SK-N-SH (cell line): ENCODE measurements at regions not wholly inside any gene's neighbourhood (a gene's known extent, or its start where the extent isn't known, plus 50 kb on each side); places are given as distances from the start of the nearest gene placed in this dataset.

Experiments used
- CTCF ChIA-PET: fragments of 300-600, 350-600 bp; formaldehyde crosslinking; extraction: SDS; loops from one replicate; lab custom pipeline; 2021; lab: Yijun Ruan, JAX
- POLR2A ChIA-PET: fragments of 350-600 bp; sonication (Branson Sonifier 250); formaldehyde crosslinking; extraction: SDS; loops from one replicate; lab custom pipeline; 2020; ENCODE audit warnings: antibody characterized with exemption, inconsistent platforms; lab: Yijun Ruan, JAX
- DNase-seq: peaks from one replicate; pipeline ENCODE4 v3.0.0; 2012
- H2AFZ ChIP-seq: fragments of 200-600 bp; sonication (generic); 2 replicates; pipeline ENCODE4 v1.8.1; 2016; ENCODE audit warnings: antibody characterized with exemption, mild to moderate bottlenecking, low read depth
- H3F3A ChIP-seq: fragments of 200-600 bp; sonication (generic); replicated peaks from 2 replicates; pipeline ENCODE3; 2016; ENCODE audit warnings: antibody characterized with exemption, mild to moderate bottlenecking; ENCODE audit not compliant: insufficient read depth
- H3K27ac ChIP-seq, 2 experiments: fragments of 200-500 bp in 1 of 2; fragments of 200-600 bp in 1 of 2; sonication (Bioruptor generic) in 1 of 2; sonication (generic), shearing (Covaris generic) in 1 of 2; 2 replicates each; pipeline versions ENCODE4 v1.5.1 to v1.6.1; 2014 to 2016; ENCODE audit warnings: low read depth in 2 of 2, inconsistent platforms in 1 of 2, low read length in 1 of 2, mild to moderate bottlenecking in 1 of 2, mixed read lengths in 1 of 2
- H3K27me3 ChIP-seq: fragments of 200-600 bp; sonication (generic), shearing (Covaris generic); 2 replicates; pipeline ENCODE4 v1.6.1; 2016; ENCODE audit warnings: mixed run types; ENCODE audit not compliant: insufficient read depth
- H3K36me3 ChIP-seq, 2 experiments: fragments of 200-500 bp in 1 of 2; fragments of 200-600 bp in 1 of 2; sonication (Bioruptor generic) in 1 of 2; sonication (generic) in 1 of 2; replicated peaks in 1 of 2; 2 replicates each; pipeline versions ENCODE3 to v1.5.1; 2014 to 2016; ENCODE audit warnings: low read length in 1 of 2, mild to moderate bottlenecking in 1 of 2; ENCODE audit not compliant: insufficient read depth in 2 of 2, control insufficient read depth in 1 of 2
- H3K4me1 ChIP-seq, 2 experiments: fragments of 200-500 bp in 1 of 2; fragments of 200-600 bp in 1 of 2; sonication (Bioruptor generic) in 1 of 2; sonication (generic), shearing (Covaris generic) in 1 of 2; 2 replicates each; pipeline versions ENCODE4 v1.5.1 to v1.6.1; 2014 to 2016; ENCODE audit warnings: low read depth in 1 of 2, low read length in 1 of 2, mixed run types in 1 of 2; ENCODE audit not compliant: insufficient read depth in 2 of 2, control insufficient read depth in 1 of 2
- H3K4me2 ChIP-seq: fragments of 200-600 bp; sonication (generic), shearing (Covaris generic); 2 replicates; pipeline ENCODE4 v1.6.1; 2017; ENCODE audit warnings: mixed run types
- H3K4me3 ChIP-seq, 2 experiments: fragments of 200-500 bp in 1 of 2; fragments of 200-600 bp in 1 of 2; sonication (Bioruptor generic) in 1 of 2; sonication (generic), shearing (Covaris generic) in 1 of 2; 2 replicates each; pipeline versions ENCODE4 v1.5.1 to v1.8.1; 2014 to 2016; ENCODE audit warnings: low read depth in 2 of 2, inconsistent platforms in 1 of 2, low read length in 1 of 2, mild to moderate bottlenecking in 1 of 2, mixed read lengths in 1 of 2, moderate library complexity in 1 of 2
- H3K79me2 ChIP-seq: fragments of 200-600 bp; sonication (generic); 2 replicates; pipeline ENCODE4 v1.8.1; 2017; ENCODE audit warnings: mild to moderate bottlenecking; ENCODE audit not compliant: insufficient read depth
- H3K9ac ChIP-seq: fragments of 200-600 bp; sonication (generic); 2 replicates; pipeline ENCODE4 v1.6.1; 2017; ENCODE audit warnings: mixed run types
- H3K9me2 ChIP-seq: fragments of 200-600 bp; sonication (generic); 2 replicates; pipeline ENCODE4 v1.6.1; 2017; ENCODE audit warnings: mixed run types
- H3K9me3 ChIP-seq: fragments of 200-600 bp; sonication (generic); 2 replicates; pipeline ENCODE4 v1.6.1; 2017; ENCODE audit warnings: mixed run types, mild to moderate bottlenecking, moderate library complexity
- H4K20me1 ChIP-seq: fragments of 200-600 bp; sonication (generic); 2 replicates; pipeline ENCODE4 v1.6.1; 2017; ENCODE audit warnings: mild to moderate bottlenecking, mixed run types; ENCODE audit not compliant: insufficient read depth
- CHD2 ChIP-seq: fragments of 150-350 bp; IDR thresholded peaks from 2 replicates; pipeline ENCODE4 v1.6.1; 2018; ENCODE audit warnings: low read length; ENCODE audit not compliant: partially characterized antibody
- ELF1 ChIP-seq: IDR thresholded peaks from 2 replicates; pipeline ENCODE4 v1.4.0; 2012
- FOXM1 ChIP-seq: IDR thresholded peaks from 2 replicates; pipeline ENCODE4 v1.4.0; 2012; ENCODE audit warnings: low read depth, mild to moderate bottlenecking
- GABPA ChIP-seq: IDR thresholded peaks from 2 replicates; pipeline ENCODE4 v1.4.0; 2012; ENCODE audit warnings: low read depth, mild to moderate bottlenecking
- MEF2A ChIP-seq: IDR thresholded peaks from 2 replicates; pipeline ENCODE4 v1.4.0; 2012; ENCODE audit warnings: low read depth, borderline replicate concordance
- MXI1 ChIP-seq: IDR thresholded peaks from 2 replicates; pipeline ENCODE4 v1.6.1; 2012; ENCODE audit warnings: mild to moderate bottlenecking, low read depth, low read length, improper control_type of control experiment
- NRF1 ChIP-seq: IDR thresholded peaks from 2 replicates; pipeline ENCODE4 v1.6.1; 2012; ENCODE audit warnings: low read depth, mild to moderate bottlenecking, low read length
- POLR2AphosphoS5 ChIP-seq: IDR thresholded peaks from 2 replicates; pipeline ENCODE4 v1.6.1; 2012; ENCODE audit warnings: low read depth, low read length
- RCOR1 ChIP-seq: fragments of 150-350 bp; IDR thresholded peaks from 2 replicates; pipeline ENCODE4 v1.6.1; 2017; ENCODE audit warnings: antibody characterized with exemption, low read length
- RFX5 ChIP-seq: IDR thresholded peaks from 2 replicates; pipeline ENCODE4 v1.6.1; 2012; ENCODE audit warnings: mild to moderate bottlenecking, improper control_type of control experiment, low read length
- RXRA ChIP-seq: IDR thresholded peaks from 2 replicates; pipeline ENCODE4 v1.4.0; 2012; ENCODE audit warnings: low read depth, mild to moderate bottlenecking, borderline replicate concordance
- SIN3A ChIP-seq: IDR thresholded peaks from 2 replicates; pipeline ENCODE4 v1.6.1; 2012; ENCODE audit warnings: low read depth, mild to moderate bottlenecking, low read length, moderate library complexity, borderline replicate concordance
- SMC3 ChIP-seq: IDR thresholded peaks from 2 replicates; pipeline ENCODE4 v1.6.1; 2012; ENCODE audit warnings: low read depth, low read length, improper control_type of control experiment
- USF1 ChIP-seq: IDR thresholded peaks from 2 replicates; pipeline ENCODE4 v1.4.0; 2012; ENCODE audit warnings: low read depth, borderline replicate concordance
- YY1 ChIP-seq: IDR thresholded peaks from 2 replicates; pipeline ENCODE4 v1.4.0; 2012; ENCODE audit warnings: low read depth, mild to moderate bottlenecking
- WGBS: methylation state at CpG from one replicate; pipeline ENCODE4 v1.1.6; 2017; ENCODE audit warnings: low lambda C conversion rate; 5-methylcytosine and 5-hydroxymethylcytosine counted together

- TF ChIP-seq USF1 (no peak), YY1 (no peak), MXI1 (no peak), CHD2 (no peak)
Observed at GRCh38 chr9:13430368-13431221, 151.1 kb upstream of the MPDZ start (continued).

DNA sequence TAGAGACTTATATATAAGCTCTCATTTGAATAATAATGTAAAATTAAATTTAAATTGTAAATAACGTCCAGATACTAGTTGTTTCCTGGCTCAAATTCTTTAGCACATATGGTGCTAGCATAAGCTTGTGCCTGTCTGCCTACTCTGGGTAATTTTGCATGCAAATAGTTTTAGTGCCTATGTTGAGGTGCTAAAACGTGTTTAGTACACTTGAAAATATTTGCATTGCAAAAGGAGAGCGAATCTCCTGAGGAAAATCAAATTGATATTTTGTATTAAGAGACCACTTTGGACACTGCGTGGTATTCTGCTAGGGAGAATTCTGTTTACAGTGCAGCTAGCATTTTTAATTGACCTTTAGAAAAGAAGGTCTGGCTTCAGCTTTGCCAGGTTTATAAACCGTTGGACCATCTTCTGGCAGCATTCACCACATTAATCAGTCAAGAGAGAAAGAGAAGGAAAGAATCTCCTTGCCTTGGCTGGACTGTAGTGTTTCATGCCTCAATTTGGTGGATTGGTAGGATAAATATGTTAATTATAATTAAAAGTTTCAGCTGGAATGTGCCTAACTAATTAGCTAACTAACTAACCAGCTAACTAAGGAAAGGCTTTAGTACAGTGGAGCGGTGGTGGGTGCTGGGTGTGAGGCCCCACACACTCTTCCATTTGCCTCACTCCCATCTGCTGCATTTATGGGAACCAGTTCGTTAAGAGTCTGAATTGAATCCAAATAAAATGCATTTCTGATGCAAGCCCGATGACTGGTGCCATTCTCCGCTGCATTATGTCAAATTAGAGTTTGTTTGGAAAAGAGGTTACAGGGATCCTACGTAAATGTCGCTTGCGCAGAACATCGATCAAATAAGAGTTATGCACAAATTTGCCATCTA is 150.1 kb upstream of the MPDZ start:
- Histone ChIP-seq H3K27me3 (no peaks in the 10 kb centered on the region), H3K9ac (no peak overlapping the region), H3K9me3 (no peaks in the 10 kb centered on the region), H3K4me1 (no peaks in the 10 kb centered on the region; a peak in 2 of 4 replicates), H3K79me2 (no peaks in the 10 kb centered on the region)
- TF ChIP-seq RXRA (no peak), GABPA (no peak), MEF2A (no peak), POLR2AphosphoS5 (no peak), SMC3 (no peak), RCOR1 (no peak), SIN3A (no peak)
- TF ChIP-seq, all 33 proteins: peak for 0
- ChIA-PET CTCF (interaction anchor here (0.6 to 3.9 kb wide), 18 partner anchors 10 to 1010 kb away, joined by 3 to 52 read pairs (median 4); no protein-coding TSS in a partner anchor), POLR2A (no interaction called here)
- WGBS, result 84% methylated on average over 13 of the region's 13 CpGs
- H3K4me2 ChIP-seq, result no peak overlapping the region
- no peak overlapping the region for H3K27ac ChIP-seq
- DNase-seq, result no peak
- no peak overlapping the region for H2AFZ ChIP-seq
- no peak overlapping the region for H3K4me3 ChIP-seq
- H4K20me1 ChIP-seq, result no peaks in the 10 kb centered on the region
- no peaks in the 10 kb centered on the region for H3K9me2 ChIP-seq
- no peaks in the 10 kb centered on the region for H3F3A ChIP-seq
- H3K36me3 ChIP-seq, result no peaks in the 10 kb centered on the region

- H3K36me3 ChIP-seq, result no peaks in the 10 kb centered on the region
- no peaks in the 10 kb centered on the region for H3F3A ChIP-seq
- H3K4me3 ChIP-seq, result no peak overlapping the region
- H2AFZ ChIP-seq, result no peak overlapping the region
- H4K20me1 ChIP-seq, result no peaks in the 10 kb centered on the region
- no peaks in the 10 kb centered on the region for H3K9me2 ChIP-seq
- H3K9ac ChIP-seq, result no peak overlapping the region
- ChIA-PET CTCF (interaction anchor here (0.6 to 3.9 kb wide), 31 partner anchors 11 to 1233 kb away, joined by 3 to 52 read pairs (median 4); no protein-coding TSS in a partner anchor), POLR2A (no interaction called here)
- no peaks in the 10 kb centered on the region for H3K79me2 ChIP-seq
- no peaks in the 10 kb centered on the region for H3K27me3 ChIP-seq
- WGBS, result 90% methylated on average over 4 of the region's 4 CpGs
- no peaks in the 10 kb centered on the region for H3K9me3 ChIP-seq
- H3K27ac ChIP-seq, result no peak overlapping the region
- H3K4me1 ChIP-seq, result no peaks in the 10 kb centered on the region; a peak in 2 of 4 replicates
- TF ChIP-seq ELF1, result no peak
- no peak for TF ChIP-seq RFX5
- no peak for TF ChIP-seq RXRA
- no peak for TF ChIP-seq FOXM1
- TF ChIP-seq NRF1, result no peak
- no peak overlapping the region for H3K4me2 ChIP-seq
- DNase-seq, result no peak
Observed at GRCh38 chr9:13428766-13429165, 149.3 kb upstream of the MPDZ start.
